Stimulated activated CD4-positive, alpha-beta T cell treated with anti-CD3 and anti-CD28 coated beads, Interleukin-1b, Interleukin-23, amount 100 ng/mL, for 24 hours (primary cell): ENCODE measurements at regions not wholly inside any gene's neighbourhood (a gene's known extent, or its start where the extent isn't known, plus 50 kb on each side); places are given as distances from the start of the nearest gene placed in this dataset.

ENCODE experiments used
- DNase-seq, 4 experiments: peaks; one replicate each; pipeline ENCODE4 v3.0.0-alpha.2; 2020; ENCODE audit warnings: low read depth in 4 of 4, low spot score in 1 of 4

- DNase-seq, result no peak
Measured at GRCh38 chr9:16153741-16154140, 600.9 kb downstream of the CCDC171 start.

DNA sequence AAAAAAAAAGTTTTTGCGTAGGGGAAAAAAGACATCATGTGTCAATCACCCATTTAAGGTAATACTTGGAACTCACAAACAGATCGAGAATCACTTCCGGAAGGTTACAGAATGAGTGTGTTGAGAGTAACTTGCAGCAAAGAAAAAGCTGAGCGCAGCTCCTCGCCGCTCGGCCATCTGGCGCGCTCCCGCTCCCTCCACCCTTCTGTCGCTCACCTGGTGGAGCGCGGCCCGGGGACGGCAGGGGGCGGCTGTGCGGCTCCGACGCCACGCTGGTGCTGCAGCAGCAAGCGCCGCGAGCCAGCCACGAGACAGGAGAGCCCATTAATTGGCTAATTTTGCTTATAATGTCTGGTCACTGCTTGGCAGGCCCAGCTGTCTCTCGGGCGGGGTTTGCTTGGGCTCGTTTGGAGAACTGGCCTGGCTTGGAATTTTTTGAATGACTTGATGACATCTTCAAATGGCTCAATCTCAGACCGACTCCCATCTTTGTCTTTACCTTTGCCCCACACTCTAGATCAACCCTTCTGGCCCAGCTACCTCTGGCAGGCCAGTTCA is 601.8 kb downstream of the CCDC171 start:
- DNase-seq, result peak in 1 of 4 experiments; percentile 28

- no peak for DNase-seq
Measured at GRCh38 chr9:16155878-16156277, 603.0 kb downstream of the CCDC171 start.

DNA sequence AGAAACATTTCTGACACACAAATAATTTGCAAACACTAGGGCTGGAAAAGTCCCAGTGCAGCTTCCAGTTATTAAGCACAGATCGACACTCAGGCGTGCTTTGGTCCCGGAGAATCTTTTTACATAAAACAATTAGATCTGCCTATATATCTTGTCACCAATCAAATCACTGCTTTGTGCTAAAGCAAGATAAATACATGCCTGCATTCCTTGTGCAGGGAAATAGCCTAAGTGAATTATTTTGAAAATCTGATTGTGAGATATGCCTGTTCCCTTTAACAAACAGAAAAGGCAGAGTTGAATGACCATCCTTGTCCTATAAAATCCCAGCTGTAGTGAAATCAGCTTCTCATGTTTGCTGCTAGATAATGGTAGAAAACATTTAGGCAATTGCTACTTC is 604.4 kb downstream of the CCDC171 start:
- no peak for DNase-seq

- DNase-seq, result no peak
Measured at GRCh38 chr9:16157651-16158050, 604.8 kb downstream of the CCDC171 start.

DNA sequence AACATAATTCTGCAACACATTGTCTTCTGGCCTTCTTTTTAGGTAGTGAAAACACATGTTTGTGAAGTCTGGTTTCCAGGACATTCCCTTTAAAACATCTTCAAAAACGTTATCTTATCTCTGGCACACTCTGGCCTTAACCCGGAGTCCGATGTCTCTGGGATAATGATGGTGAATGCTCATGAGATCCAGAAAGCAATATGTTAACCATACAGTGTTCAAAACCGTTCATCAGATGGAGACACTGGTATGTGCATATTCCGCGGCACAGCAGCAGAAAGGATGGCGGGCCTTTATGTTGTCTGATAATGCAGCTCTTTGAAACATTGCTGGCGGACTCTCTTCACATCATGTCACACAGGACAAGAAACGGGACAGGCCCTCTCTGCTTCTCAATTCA is 605.2 kb downstream of the CCDC171 start:
- DNase-seq, result no peak

- no peak for DNase-seq
Measured at GRCh38 chr9:16161483-16161882, 608.6 kb downstream of the CCDC171 start.

- DNase-seq, result no peak
Measured at GRCh38 chr9:16170119-16170518, 617.3 kb downstream of the CCDC171 start.

DNA sequence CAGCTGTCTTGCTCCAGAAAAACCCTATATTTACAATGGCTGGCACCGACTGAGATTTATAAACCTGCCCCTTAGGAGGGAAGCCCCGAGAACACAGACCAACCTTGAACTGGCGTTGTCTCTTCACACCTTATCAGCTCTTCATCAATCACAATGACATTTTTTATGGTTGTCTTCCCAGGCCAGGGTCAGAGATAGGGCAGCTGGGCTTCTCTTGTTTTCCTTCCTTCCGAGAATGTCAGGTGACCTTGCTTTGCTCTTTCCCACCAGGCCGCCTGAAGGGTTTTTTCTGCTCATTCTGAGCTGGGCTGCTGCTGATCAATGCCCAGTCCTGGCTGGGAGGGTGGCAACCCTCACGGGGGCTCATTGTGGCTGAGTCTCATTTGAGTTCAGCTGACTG is 619.1 kb downstream of the CCDC171 start:
- DNase-seq, result no peak

DNA sequence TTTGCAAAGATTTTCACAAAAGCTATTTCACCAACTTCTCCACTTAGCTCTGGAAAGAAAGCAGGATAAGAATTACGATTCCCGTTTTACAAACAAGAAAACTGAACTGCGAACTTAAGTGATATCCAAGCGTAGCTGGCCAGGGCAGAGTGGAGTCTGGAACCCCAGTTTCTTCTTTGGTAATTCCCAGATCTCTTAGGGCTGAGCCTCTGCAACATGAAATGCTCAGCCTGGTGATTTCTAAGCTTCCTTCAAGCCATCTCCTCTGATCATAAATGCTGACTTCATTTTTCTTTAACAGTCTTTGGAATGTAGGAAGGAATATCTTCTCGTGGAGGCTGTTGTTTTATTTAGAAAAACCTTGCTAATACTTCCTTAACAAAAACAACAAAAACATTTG is 620.0 kb downstream of the CCDC171 start:
- no peak for DNase-seq

GRCh38 chr9:16174915-16175314 is 622.1 kb downstream of the CCDC171 start:
- no peak for DNase-seq

DNA sequence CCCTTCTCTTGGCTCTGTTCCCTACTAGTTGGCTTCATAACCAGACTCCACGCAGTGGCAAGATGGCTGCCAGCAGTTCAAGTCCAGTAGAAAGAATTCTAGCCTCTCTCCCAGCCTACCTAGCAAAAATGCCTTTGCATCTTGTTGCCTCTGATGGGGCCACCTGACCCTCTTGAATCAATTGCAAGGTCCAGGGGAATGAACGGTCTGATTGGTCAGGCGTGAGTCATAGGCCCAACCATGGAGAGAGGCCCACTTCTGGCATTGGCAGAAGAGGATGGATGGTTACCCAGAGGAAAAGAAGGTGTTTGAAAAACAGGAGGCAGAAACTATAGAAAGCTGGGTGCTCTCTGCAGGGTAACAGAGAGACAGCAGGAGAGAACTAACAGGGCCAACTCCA is 622.6 kb downstream of the CCDC171 start:
- DNase-seq, result no peak

DNA sequence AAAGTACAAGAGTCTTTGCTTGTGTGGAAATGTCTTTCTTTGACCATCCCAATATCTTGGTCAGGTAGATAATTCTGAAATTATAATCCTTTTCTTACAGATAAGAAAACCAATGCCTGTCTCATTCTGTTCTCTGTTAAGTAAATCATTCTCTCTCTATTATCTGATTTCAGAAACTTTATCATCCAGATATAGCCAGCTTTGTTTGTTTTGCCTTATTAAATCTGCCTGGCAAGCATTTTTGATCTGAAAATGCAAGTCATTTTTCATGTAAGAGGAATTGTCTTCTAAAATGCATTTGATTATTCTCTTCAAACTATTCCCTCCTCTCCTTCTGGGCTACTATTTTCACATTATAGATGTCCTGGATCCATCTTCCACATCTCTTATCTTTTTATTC is 625.5 kb downstream of the CCDC171 start:
- DNase-seq, result no peak

GRCh38 chr9:16179566-16179965 is 626.7 kb downstream of the CCDC171 start:
- DNase-seq, result no peak

DNA sequence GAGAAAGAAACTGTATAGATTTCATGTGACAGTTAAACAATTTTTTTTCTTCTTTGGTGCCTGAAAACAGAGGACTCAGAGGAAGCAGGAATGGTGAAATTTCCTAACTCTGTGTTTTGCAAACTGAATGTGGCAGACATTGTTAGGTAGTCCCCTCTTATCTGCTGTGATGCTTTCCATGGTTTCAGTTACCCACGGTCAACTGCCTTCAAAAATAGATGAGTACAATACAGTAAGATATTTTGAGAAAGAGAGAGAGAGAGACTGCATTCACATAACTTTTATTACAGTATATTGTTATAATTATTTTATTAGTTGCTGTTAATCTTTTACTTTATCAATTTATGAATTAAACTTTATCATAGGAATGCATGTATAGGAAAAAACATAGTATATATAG is 627.2 kb downstream of the CCDC171 start:
- DNase-seq, result no peak

DNA sequence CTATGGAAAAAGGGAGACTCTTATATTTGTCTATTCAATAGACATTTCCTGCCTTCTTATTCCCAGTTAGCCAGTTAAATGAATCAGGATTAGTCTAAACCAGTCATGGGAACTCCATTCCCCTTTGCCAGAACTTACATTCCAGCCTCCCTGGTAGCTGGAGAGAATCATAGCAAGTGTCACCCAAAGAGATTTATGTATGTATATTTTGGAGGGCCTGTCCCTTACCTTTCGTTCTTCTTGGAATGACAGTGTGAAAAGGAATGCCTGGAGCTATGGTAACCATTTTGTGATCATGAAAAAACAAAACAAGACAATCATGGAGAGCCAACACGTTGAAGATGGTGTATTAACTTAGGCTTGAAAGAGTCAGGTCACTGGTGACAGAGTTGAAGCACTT is 627.7 kb downstream of the CCDC171 start:
- DNase-seq, result no peak

DNA sequence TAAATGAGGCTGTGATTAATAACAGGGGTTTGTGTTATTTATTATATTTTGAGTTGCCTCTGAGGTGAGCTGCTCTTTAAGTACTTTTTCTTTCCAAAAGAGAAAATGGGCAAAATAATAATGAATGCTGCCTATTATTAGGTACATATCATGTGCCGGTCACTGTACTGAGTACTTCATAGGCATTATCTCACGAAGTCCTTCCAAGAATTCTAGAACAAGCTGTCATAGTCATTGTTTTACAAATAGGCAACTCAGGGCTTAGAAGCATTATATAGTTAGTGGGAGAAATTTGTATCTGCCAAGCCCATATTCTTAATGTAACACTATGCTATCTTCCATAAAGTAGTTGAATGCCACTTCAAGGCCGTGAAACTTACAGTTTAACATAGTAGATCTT is 628.7 kb downstream of the CCDC171 start:
- DNase-seq, result no peak

GRCh38 chr9:16182784-16183183 is 629.9 kb downstream of the CCDC171 start:
- no peak for DNase-seq

GRCh38 chr9:16184964-16185646 is 632.3 kb downstream of the CCDC171 start:
- DNase-seq, result no peak

DNA sequence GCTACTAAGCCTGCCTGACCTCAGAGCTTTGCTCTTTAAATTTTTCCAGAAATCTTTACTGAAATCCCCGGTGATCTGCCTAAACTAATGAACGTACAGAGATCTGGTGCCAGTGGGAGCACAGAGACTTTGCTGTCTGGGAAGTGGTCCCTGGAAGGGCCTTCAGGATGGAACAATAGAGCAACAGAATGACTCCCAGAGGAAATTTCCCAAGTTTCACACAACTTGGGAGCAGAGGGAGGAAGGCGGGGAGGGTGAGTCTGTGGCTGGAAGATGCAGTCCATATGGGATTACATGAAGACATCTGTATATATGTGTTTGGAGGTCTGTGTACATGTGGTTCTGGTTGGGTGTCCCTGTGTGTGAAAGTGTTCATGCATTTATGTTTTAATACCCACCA is 638.3 kb downstream of the CCDC171 start:
- DNase-seq, result no peak

- peak in 2 of 4 experiments; percentile 6 to 14 for DNase-seq
Measured at GRCh38 chr9:16191691-16192402, 639.0 kb downstream of the CCDC171 start.

DNA sequence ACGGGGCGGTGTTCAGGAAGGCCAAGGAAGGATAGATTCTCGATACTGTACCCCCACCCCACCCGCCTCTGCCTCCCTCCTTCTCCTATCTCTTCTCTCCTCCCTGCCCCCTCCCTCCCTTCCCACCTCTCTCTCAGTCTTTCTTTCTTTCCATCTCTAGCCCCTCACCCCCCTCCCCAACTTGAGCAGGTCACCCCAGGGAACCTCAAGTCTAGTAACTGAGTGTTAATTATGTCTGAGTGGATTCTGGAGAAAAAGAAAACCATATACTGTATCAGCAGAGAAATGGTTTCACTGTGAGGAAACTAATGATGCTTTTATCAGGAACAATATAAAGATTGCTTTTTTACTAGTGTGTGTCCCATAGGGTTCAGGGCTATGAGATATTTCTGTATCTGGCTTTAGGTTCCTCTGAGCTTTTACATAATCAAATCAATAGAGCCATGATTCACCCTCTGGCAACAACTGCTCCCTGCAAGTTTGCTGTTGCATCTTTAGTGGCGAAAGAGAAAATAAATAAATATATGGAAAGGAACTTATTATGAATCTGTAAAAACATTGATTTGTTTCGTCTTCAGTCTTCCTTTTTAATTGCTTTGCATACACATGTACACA is 639.7 kb downstream of the CCDC171 start:
- no peak for DNase-seq
